ENCODE measurements at regions not wholly inside any gene's neighbourhood (a gene's known extent, or its start where the extent isn't known, plus 50 kb on each side); places are given as distances from the start of the nearest gene placed in this dataset.

DNA sequence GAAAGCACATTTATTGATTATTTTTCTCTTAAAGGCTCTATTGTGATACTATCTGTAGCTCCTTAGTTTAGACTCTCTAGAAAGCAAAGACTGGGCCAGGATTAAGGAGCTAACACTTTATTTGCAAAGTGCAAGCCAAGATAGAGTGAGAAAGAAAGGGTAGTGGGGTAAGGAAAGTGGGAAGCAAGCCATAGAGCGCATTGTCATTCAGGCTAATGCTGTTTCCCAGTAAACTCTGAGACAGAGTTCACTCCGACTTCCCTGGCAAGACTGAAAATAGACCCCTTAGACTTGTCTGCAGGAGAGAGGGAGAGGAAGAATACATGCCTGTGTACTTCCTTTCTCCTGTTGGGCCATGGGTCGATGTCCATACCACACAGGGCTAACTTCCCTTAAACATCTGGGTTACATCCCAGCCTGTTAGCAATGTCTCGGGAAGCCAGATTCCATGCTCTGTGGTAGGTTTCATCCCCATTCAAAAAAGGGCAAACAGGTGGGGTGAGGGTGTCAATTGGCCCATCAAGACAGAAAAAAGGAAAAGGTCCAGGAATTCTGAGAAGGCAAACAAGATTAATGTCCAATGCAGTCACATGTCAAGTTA is 875.8 kb upstream of the CELF2 start:
- no peak for DNase-seq (ENCODE audit: low read depth)

GRCh38 chr10:10146604-10147003 is 871.1 kb upstream of the CELF2 start:
- DNase-seq (ENCODE audit: low read depth): no peak

DNA sequence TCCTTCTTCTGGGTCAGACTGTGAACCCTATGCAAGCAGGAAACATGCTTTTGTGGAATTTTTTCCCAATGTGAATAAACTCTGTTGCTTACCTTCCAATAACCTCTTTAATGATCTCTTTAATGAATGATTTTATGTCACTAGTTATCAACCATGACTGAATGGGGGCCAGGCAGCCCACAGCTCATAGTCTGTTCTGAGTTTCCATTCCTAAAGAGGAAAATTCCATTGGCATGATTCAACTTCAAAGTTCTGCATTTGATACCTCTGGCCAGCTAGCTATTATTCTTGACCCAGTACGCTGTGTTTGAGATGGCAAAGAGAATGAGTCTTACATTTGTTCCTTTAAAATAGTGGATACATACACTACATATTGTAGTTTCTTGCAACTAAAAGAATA is 867.8 kb upstream of the CELF2 start:
- no peak for DNase-seq (ENCODE audit: low read depth)

- no peak for DNase-seq (ENCODE audit: low read depth)
These were observed 860.6 kb upstream of the CELF2 start for GRCh38 chr10:10156917-10157600.

GRCh38 chr10:10160821-10161312 is 856.8 kb upstream of the CELF2 start:
- DNase-seq (ENCODE audit: low read depth): no peak

DNA sequence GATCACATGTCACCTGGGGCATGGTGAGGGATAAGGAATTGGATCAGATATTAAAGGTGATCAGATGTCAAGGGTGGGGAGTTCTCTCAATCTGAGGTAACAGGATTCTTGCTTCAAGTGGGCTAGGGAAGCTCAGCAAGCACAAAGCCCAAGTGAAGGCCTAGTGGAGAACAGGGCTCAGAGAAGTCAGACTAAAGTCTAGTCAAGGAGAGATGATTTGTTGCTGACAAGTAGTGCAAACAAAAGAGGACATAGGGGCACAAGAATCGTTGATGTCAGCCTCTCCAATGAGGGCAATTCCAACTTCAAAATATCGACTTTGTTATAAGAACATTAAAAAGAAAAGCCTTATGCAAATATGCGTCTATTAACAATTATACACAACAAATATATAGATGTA is 852.8 kb upstream of the CELF2 start:
- no peak for DNase-seq (ENCODE audit: low read depth)

DNA sequence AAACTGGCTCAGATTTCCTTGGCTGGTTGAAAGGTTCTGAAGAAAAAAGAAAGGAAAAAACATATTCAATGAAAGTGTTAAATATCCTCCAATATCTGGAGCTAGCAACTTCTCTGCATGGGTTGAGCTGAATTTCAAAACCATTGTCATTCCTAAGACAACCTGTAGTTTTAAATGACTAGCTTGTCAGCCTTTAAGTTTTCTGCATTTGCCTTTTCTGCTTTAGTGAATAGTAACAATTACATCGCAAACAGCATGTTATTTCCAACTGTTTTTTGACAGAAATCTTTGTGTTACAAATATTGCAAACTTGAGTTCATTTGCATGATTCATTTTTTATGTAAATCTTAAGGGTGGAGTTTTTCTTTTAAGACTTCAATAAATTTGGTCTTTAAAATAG is 852.3 kb upstream of the CELF2 start:
- DNase-seq (ENCODE audit: low read depth): no peak

GRCh38 chr10:10178476-10178875 is 839.2 kb upstream of the CELF2 start:
- DNase-seq (ENCODE audit: low read depth): no peak

DNA sequence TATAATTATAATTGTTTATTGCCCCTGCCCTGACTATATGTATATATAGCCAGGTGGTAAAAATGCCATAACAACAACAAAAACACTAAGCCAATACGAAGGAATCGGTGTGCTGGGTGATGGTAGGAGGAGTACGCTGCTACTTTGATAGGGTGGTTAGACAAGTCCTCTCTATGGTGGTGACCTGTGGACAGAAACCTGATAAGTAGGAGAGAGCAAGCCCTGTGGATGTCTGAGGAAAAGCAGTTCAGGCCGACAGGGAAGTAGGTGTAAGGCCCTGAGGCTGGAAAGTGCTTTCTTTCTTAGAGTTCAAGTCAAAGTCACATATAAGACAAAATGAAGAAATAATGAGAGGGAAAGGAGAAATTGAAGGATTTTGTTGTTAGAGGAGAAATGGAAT is 823.8 kb upstream of the CELF2 start:
- DNase-seq (ENCODE audit: low read depth): no peak

DNA sequence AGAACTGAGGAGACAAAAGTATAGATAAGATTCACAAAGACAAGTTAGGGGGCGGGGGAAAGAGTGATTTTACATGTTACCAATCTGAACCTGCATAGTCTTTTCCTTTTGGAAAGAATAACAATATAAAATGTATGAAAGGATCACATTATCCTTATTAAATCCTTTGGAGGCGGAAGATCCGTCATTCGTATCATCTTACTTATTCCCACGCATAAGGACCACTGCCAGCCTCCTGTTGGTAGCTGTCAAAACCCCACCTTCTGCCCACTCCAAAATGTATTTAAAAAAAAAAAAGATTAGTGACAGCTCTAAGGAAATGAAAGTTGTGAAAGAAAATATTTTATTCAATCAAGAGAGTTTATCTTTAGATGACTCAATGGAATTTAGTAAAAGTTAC is 821.0 kb upstream of the CELF2 start:
- no peak for DNase-seq (ENCODE audit: low read depth)

DNA sequence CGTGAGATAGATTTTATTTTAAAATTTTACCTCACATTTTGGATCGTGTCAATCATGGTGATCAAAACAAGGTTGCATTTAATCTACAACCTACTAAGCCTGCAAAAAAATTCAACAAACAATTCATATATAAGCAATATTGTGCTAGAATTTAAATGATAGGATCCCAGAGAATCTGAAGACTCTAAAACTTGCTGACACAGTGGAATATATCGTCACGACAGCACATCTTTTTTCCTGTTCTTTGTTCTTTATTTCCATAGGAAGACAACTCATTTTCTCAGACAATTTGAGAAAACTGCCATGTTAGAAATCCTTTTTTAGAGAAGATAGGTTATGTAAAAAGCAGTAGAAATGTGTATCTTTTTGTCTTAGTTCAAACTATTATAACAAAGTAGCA is 820.2 kb upstream of the CELF2 start:
- no peak for DNase-seq (ENCODE audit: low read depth)

DNA sequence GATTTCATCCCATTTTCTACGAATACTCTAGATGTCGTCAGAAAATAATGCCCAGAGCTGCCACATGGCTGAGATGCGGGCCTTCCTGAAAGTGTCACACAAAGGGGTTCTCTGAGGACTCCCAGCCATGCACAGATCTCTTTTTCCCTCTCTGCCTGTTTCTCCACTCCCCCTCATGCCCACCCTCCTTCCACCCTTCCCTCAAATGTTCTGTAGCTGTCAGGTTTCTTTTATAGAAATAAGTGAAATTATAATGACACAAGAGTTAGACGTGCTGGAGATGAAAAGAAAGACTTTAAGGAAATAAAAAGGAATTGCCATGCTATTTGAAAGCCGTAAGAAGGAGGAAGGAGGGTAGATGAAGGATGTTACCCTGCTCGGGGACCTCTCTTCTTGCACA is 819.3 kb upstream of the CELF2 start:
- no peak for DNase-seq (ENCODE audit: low read depth)

GRCh38 chr10:10204415-10204814 is 813.3 kb upstream of the CELF2 start:
- DNase-seq (ENCODE audit: low read depth): no peak

DNA sequence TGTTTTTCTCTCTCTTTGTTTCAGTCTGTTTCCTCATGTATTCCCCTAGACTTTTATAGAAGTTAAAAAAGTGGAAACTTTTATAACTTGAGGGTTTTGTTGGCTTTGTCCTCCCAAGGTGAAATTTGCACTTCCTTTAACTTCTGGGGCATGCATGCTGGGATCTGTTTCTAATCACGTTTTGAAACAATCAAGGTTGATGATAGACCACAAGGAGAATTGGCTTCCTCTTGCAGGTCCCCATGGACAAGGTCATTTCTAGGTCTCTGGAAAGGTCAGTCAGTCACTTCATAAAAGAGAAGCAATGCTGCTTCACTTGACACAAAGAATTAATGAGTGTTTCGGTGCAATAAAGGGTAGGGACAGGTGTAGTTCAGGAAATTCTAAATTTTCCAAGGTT is 811.8 kb upstream of the CELF2 start:
- no peak for DNase-seq (ENCODE audit: low read depth)

DNA sequence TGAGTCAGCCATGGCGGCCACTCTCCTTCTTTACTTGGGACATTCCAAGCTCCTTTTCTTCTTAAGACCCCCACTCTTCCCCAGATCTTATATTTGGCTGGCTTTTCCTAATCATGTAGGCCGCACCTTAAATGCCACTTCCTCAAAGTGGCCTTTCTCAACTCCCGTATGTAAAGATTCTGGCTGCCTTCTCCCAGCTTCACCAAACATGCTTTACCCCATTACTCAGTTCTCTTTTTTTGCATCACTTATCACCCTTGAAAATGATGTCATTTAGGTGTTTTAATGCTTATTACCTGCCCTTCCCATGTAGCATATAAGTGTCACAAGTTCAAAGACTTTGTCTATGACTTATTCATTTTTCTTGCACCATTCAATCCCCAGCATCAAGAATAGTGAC is 810.1 kb upstream of the CELF2 start:
- DNase-seq (ENCODE audit: low read depth): no peak

GRCh38 chr10:10208196-10208595 is 809.5 kb upstream of the CELF2 start:
- no peak for DNase-seq (ENCODE audit: low read depth)

GRCh38 chr10:10209167-10209566 is 808.5 kb upstream of the CELF2 start:
- DNase-seq (ENCODE audit: low read depth): no peak

DNA sequence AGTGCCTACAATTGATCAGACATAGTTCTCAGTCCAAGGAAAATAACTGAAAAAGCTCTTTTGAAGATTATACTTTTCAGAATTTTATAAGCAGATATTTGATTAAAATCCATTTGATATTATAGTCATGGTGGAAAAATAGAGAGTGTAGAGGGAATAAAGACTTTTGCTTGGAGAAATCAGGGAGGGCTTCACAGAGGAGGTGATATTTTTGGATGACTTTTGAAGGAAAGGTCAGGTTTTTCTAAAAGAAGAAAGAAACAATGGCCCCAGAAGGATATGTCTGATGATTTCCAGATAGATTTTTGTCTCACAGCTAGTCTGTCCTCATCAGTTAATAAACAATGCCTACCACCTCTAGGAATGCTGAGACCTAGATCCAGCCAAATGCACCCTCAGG is 806.3 kb upstream of the CELF2 start:
- no peak for DNase-seq (ENCODE audit: low read depth)

DNA sequence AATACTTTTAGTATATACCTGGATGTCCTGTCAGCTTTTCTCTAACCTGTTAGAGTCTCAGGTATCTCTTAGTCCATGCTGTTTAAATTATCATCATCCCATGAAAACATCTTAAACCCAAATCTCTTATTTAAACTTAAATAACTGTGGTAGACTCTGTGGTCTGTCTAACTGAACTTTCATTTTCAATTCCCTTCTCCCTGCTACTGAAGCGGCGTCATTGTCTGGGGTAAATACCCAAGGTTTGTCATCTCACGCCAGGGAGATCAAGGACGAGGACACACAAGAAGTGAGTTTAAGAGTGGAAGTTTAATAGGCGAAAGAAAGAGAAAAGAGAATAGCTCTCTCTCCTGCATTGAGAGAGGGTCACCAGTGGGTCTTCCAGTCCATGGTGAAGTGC is 804.4 kb upstream of the CELF2 start:
- DNase-seq (ENCODE audit: low read depth): no peak

- no peak for DNase-seq (ENCODE audit: low read depth)
These were observed 795.3 kb upstream of the CELF2 start for GRCh38 chr10:10222304-10222841.

DNA sequence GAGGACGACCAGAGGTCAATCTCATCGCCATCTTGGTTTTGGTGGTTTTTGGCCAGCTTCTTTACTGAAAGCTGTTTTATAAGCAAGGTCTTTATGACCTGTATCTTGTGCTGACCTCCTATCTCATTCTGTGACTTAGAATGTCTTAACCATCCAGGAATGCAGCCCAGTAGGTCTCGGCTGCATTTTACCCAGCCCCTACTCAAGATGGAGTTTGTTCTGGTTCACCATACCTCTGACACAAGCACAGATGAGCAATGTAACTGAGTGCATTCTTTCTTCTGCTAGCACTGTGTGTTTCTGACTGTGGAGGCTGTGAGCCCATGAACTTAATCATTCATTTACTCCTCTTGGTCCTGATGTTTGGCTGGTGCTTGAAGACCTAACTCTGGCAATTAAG is 794.5 kb upstream of the CELF2 start:
- no peak for DNase-seq (ENCODE audit: low read depth)

GRCh38 chr10:10225136-10225676 is 792.5 kb upstream of the CELF2 start:
- DNase-seq (ENCODE audit: low read depth): no peak

- no peak for DNase-seq (ENCODE audit: low read depth)
These were observed 784.4 kb upstream of the CELF2 start for GRCh38 chr10:10233229-10233628.

DNA sequence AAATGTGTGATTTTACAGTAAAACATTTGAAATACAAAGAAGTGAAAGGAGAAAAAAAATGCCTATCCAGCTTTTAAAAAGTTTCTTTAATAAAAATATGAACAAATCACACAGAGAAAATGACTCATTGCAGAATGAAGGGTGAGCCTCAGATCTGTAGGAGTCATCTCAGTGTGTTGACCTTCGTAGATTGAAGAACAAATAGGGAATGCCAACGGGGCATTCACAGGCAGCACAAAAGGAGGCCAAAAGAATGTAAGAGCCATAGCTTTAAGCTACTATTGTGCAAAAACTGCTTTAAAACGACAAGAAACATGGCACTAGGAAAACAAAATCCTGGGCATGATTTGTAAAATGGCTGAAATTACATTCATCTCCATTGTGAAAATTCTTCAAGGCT is 782.7 kb upstream of the CELF2 start:
- DNase-seq (ENCODE audit: low read depth): no peak

Measured in ELR (cell line).